ENCODE measurements at regions not wholly inside any gene's neighbourhood (a gene's known extent, or its start where the extent isn't known, plus 50 kb on each side); places are given as distances from the start of the nearest gene placed in this dataset.
"Not testable (repeated sequence)": the region's sequence is repeated elsewhere in the genome, so short reads cannot be mapped to it uniquely, and the experiment has no call there.

- H3K27me3 Mint-ChIP-seq, H3K4me1 Mint-ChIP-seq, H3K36me3 Mint-ChIP-seq, ATAC-seq, H3K9me3 Mint-ChIP-seq, H3K4me3 Mint-ChIP-seq, H3K27ac Mint-ChIP-seq: not testable (repeated sequence)
These were observed 122.0 kb upstream of the PRSS12 start for GRCh38 chr4:118474771-118475170.

- H3K4me1 Mint-ChIP-seq, H3K27ac Mint-ChIP-seq, ATAC-seq, H3K27me3 Mint-ChIP-seq, H3K9me3 Mint-ChIP-seq, H3K4me3 Mint-ChIP-seq, H3K36me3 Mint-ChIP-seq: not testable (repeated sequence)
These were observed 123.1 kb upstream of the PRSS12 start for GRCh38 chr4:118475901-118476300.

DNA sequence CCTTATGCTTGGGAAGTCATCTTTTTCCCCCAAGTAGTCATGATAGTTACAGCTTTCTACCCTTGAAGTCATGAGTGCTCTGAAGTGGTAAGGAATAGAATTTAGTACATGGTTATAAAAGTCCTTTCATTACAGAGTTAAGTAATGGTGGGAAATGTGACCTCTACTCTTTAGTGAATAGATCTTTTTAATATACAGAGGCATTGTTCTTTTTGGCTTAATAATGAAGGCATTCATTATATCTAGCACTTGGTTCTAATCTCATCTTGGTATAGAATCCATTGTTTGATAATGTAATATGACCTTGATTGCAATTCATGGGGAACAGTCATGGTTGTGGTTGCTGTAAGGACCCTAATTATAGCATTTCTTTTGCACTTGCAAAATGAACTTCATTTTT lies 125.0 kb upstream of the PRSS12 start:
- not testable (repeated sequence) for H3K9me3 Mint-ChIP-seq, H3K4me1 Mint-ChIP-seq, H3K27ac Mint-ChIP-seq, ATAC-seq, H3K4me3 Mint-ChIP-seq, H3K27me3 Mint-ChIP-seq, H3K36me3 Mint-ChIP-seq

GRCh38 chr4:118485801-118486314 lies 133.1 kb upstream of the PRSS12 start:
- H3K4me1 Mint-ChIP-seq, H3K4me3 Mint-ChIP-seq, H3K27ac Mint-ChIP-seq, H3K27me3 Mint-ChIP-seq, H3K9me3 Mint-ChIP-seq, H3K36me3 Mint-ChIP-seq, ATAC-seq: not testable (repeated sequence)

DNA sequence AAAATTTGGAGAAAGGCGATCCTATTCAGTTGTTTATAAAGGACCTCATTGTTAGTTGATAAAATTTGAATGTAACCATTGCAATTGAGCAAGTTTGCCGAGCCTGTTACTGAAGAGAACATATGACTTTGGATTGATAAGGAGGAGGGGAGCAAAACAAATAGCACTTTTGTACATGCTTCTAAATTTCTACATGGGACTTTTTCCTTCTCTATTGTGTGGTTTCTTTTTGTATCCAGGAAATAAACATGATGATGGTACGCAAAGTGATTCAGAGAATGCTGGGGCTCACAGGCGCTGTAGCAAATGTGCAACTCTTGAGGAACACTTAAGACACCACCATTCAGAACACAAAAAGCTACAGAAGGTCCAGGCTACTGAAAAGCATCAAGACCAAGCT lies 140.2 kb upstream of the PRSS12 start:
- ATAC-seq, H3K36me3 Mint-ChIP-seq, H3K9me3 Mint-ChIP-seq, H3K27ac Mint-ChIP-seq, H3K4me3 Mint-ChIP-seq, H3K4me1 Mint-ChIP-seq, H3K27me3 Mint-ChIP-seq: not testable (repeated sequence)

- not testable (repeated sequence) for H3K4me1 Mint-ChIP-seq, H3K27ac Mint-ChIP-seq, H3K27me3 Mint-ChIP-seq
These were observed 141.6 kb upstream of the PRSS12 start for GRCh38 chr4:118494437-118494836.

DNA sequence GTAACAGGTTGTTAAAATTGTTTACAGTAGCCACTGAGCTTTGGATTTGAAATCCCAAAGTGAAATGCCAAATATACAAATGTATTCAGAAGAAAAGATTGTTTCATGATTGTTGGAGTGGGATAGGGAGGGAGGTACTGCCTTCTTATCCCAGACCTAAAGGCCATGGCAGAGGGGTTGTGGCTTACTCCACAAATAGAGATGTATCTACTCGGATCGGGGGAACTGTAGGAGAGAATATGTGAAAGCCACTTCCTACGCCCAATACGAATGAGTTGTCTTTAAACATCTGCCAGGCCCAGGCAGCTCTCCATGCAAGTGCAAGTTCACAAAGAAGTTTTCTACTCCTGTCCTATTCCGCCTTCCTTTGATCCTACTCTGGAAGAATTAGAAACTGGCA lies 150.2 kb upstream of the PRSS12 start:
- not testable (repeated sequence) for H3K4me1 Mint-ChIP-seq, H3K27ac Mint-ChIP-seq, H3K27me3 Mint-ChIP-seq, H3K36me3 Mint-ChIP-seq, H3K4me3 Mint-ChIP-seq, H3K9me3 Mint-ChIP-seq, ATAC-seq

More at GRCh38 chr4:118494437-118494836, 141.6 kb upstream of the PRSS12 start:
- not testable (repeated sequence) for H3K4me3 Mint-ChIP-seq, ATAC-seq, H3K36me3 Mint-ChIP-seq, H3K9me3 Mint-ChIP-seq

GRCh38 chr4:118504927-118505326 lies 152.1 kb upstream of the PRSS12 start:
- not testable (repeated sequence) for H3K9me3 Mint-ChIP-seq, H3K4me1 Mint-ChIP-seq, H3K4me3 Mint-ChIP-seq, ATAC-seq, H3K36me3 Mint-ChIP-seq, H3K27ac Mint-ChIP-seq, H3K27me3 Mint-ChIP-seq

DNA sequence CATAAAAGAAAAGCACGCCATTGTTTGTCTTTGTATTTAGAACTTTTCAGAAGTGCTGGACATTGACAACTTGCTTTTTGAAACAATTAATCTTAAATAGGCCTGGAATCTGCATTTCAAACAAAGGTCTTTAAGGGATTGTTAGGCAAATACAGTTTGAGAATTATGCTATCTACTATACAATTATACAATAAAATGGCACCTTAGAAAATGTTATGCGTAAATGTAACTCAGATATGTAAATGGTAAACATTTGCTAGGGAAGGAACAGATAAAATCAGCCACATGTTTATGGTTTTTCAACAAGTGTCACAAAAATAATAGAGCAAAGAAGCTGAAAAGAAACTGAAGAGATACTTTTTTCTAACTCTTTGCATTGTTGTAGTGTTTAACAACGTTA lies 152.7 kb upstream of the PRSS12 start:
- not testable (repeated sequence) for H3K36me3 Mint-ChIP-seq, ATAC-seq, H3K4me3 Mint-ChIP-seq, H3K27me3 Mint-ChIP-seq, H3K27ac Mint-ChIP-seq, H3K9me3 Mint-ChIP-seq, H3K4me1 Mint-ChIP-seq

DNA sequence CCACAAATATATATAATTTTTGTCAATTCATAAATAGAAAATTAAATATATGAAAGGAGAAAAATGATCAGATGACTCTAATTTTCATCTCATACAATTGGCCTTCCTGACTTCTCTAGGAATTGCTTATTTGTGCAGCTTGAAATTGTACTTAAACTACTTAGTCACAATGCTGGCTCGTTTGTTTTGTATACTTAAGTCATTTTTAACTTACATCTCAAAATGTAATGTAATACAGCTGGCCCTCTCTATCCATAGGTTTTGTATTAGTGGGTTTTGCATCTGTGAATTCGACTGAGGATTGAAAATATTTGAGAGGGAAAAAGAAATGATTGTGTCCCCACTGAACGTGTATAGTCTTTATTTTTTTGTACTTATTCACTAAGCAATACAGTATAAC lies 160.1 kb upstream of the PRSS12 start:
- H3K27me3 Mint-ChIP-seq, H3K4me1 Mint-ChIP-seq, H3K9me3 Mint-ChIP-seq, ATAC-seq, H3K27ac Mint-ChIP-seq, H3K36me3 Mint-ChIP-seq, H3K4me3 Mint-ChIP-seq: not testable (repeated sequence)

DNA sequence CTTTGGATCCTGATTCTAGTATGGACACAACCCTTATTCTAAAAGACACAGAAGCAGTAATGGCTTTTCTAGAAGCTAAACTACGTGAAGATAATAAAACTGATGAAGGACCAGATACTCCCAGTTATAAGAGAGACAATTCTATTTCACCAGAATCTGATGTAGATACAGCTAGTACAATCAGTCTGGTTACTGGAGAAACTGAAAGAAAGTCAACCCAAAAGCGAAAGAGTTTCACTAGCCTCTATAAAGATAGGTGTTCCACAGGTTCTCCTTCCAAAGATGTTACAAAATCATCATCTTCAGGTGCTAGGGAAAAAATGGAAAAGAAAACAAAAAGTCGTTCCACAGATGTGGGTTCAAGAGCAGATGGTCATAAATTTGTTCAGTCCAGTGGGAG lies 161.5 kb upstream of the PRSS12 start:
- H3K4me3 Mint-ChIP-seq, H3K27ac Mint-ChIP-seq, ATAC-seq, H3K36me3 Mint-ChIP-seq, H3K27me3 Mint-ChIP-seq, H3K9me3 Mint-ChIP-seq, H3K4me1 Mint-ChIP-seq: not testable (repeated sequence)

DNA sequence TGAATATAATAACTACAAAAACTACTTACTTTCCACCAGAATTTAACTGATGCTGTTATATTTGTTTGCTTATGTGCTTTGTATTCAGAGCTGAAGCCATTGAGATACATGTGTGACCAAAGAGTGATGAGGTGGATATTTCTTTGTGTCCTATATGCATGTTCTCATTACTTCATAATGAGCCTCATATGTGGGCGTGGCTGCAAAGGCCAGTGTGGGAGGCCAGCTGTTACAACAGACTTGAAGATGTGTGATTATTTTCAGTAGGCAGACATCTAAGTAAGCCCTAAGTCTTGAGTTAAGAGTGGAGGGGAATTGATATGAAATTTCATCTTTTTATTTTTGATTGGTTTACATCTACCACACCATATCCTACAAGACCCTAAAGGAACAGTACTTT lies 163.3 kb upstream of the PRSS12 start:
- not testable (repeated sequence) for H3K36me3 Mint-ChIP-seq, H3K9me3 Mint-ChIP-seq, H3K27me3 Mint-ChIP-seq, H3K4me3 Mint-ChIP-seq, ATAC-seq, H3K4me1 Mint-ChIP-seq, H3K27ac Mint-ChIP-seq

DNA sequence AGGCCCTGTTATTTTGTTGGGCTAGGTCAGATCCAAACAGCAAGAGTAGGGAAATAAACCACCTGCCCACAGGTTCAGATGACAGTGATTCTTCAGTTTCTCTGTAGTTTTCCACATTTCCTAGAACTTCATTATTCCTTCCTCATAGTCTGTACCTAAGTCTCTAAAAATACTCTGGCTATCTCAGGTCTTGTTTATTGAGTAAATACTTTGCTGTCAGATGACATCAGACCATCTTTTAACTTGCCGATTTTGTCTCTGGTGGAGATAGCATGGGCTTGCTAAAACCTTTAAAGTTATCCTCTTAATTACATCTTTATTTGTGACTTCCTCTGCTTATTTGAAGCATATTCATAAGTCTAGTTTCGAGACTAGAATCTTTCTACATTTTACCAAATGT lies 155.1 kb upstream of the METTL14 start:
- H3K9me3 Mint-ChIP-seq, H3K27me3 Mint-ChIP-seq, H3K27ac Mint-ChIP-seq, H3K36me3 Mint-ChIP-seq, ATAC-seq, H3K4me1 Mint-ChIP-seq, H3K4me3 Mint-ChIP-seq: not testable (repeated sequence)

DNA sequence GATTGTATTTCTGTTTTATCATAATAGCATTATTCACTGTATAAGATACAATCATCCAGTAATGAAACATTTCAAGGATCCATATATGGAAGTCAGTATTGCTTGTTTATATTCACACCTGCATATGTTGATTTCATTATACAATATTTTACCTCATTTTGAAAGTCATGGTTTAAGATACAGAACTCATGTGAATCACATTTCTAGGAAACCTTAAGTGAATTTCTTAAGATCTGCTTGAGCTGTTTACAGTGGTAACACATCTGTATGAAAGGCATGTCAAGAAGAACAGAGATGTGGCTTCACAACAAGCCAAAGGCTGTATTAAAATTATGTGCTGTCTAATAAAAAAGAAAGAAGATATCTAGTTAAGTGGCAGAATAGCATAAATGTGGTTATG lies 153.2 kb upstream of the METTL14 start:
- not testable (repeated sequence) for ATAC-seq, H3K9me3 Mint-ChIP-seq, H3K4me1 Mint-ChIP-seq, H3K4me3 Mint-ChIP-seq, H3K27ac Mint-ChIP-seq, H3K36me3 Mint-ChIP-seq, H3K27me3 Mint-ChIP-seq

DNA sequence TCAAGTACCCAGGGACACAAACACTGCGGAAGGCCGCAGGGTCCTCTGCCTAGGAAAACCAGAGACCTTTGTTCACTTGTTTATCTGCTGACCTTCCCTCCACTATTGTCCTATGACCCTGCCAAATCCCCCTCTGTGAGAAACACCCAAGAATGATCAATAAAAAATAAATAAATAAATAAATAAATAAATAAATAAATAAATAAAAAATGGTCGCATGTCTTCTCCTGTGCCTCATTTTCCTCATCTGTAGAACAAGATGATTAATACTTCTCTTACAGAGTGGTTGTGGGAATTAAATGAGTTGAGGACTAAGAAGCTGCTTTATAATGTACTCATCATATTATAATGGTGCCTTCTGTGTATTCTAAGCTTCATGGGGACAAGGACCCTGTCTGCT lies 149.4 kb upstream of the METTL14 start:
- H3K36me3 Mint-ChIP-seq, H3K4me1 Mint-ChIP-seq, H3K27ac Mint-ChIP-seq, H3K4me3 Mint-ChIP-seq, H3K27me3 Mint-ChIP-seq, ATAC-seq, H3K9me3 Mint-ChIP-seq: not testable (repeated sequence)

GRCh38 chr4:118539412-118540077 lies 145.6 kb upstream of the METTL14 start:
- H3K36me3 Mint-ChIP-seq, H3K9me3 Mint-ChIP-seq, H3K4me3 Mint-ChIP-seq, H3K4me1 Mint-ChIP-seq, H3K27ac Mint-ChIP-seq, ATAC-seq, H3K27me3 Mint-ChIP-seq: not testable (repeated sequence)

- H3K4me1 Mint-ChIP-seq, H3K27me3 Mint-ChIP-seq, ATAC-seq, H3K36me3 Mint-ChIP-seq, H3K4me3 Mint-ChIP-seq, H3K9me3 Mint-ChIP-seq, H3K27ac Mint-ChIP-seq: not testable (repeated sequence)
These were observed 128.6 kb upstream of the METTL14 start for GRCh38 chr4:118556576-118556975.
